ENCODE measurements at regions not wholly inside any gene's neighbourhood (a gene's known extent, or its start where the extent isn't known, plus 50 kb on each side); places are given as distances from the start of the nearest gene placed in this dataset.

- Mint-ChIP-seq H3K36me3 (ENCODE audit: unreplicated experiment) (no peaks in the 10 kb centered on the region), H3K4me3 (ENCODE audit: unreplicated experiment) (no peak overlapping the region), H3K27me3 (ENCODE audit: unreplicated experiment) (no peaks in the 10 kb centered on the region), H3K4me1 (ENCODE audit: unreplicated experiment) (peaks cover 10% of the 10 kb centered on the region), H3K27ac (ENCODE audit: unreplicated experiment) (no peak overlapping the region), H3K9me3 (ENCODE audit: unreplicated experiment) (no peaks in the 10 kb centered on the region)
- no peak for TF ChIP-seq CTCF (IDR thresholded peaks at IDR 0.05)
- DNase-seq (ENCODE audit: extremely low spot score, unreplicated experiment): no peak
Observed at GRCh38 chrX:69104756-69105434, 60.4 kb downstream of the PJA1 start.

- no peak for DNase-seq (ENCODE audit: extremely low spot score, unreplicated experiment)
- no peaks in the 10 kb centered on the region for H3K36me3 Mint-ChIP-seq (ENCODE audit: unreplicated experiment)
Observed at GRCh38 chrX:69103539-69103938, 61.7 kb downstream of the PJA1 start.

GRCh38 chrX:69102612-69103194, 62.5 kb downstream of the PJA1 start:
- H3K4me3 Mint-ChIP-seq (ENCODE audit: unreplicated experiment): no peak overlapping the region

More at GRCh38 chrX:69103539-69103938, 61.7 kb downstream of the PJA1 start:
- peaks cover 7% of the 10 kb centered on the region for H3K4me1 Mint-ChIP-seq (ENCODE audit: unreplicated experiment)
- no peak overlapping the region for H3K4me3 Mint-ChIP-seq (ENCODE audit: unreplicated experiment)
- TF ChIP-seq CTCF (IDR thresholded peaks at IDR 0.05): no peak
- no peaks in the 10 kb centered on the region for H3K27me3 Mint-ChIP-seq (ENCODE audit: unreplicated experiment)
- H3K27ac Mint-ChIP-seq (ENCODE audit: unreplicated experiment): no peak overlapping the region
- H3K9me3 Mint-ChIP-seq (ENCODE audit: unreplicated experiment): no peaks in the 10 kb centered on the region

GRCh38 chrX:69101683-69102251, 63.5 kb downstream of the PJA1 start:
- no peak for TF ChIP-seq CTCF (IDR thresholded peaks at IDR 0.05)
- DNase-seq (ENCODE audit: extremely low spot score, unreplicated experiment): no peak
- Mint-ChIP-seq H3K36me3 (ENCODE audit: unreplicated experiment) (no peaks in the 10 kb centered on the region), H3K4me1 (ENCODE audit: unreplicated experiment) (peaks cover 2% of the 10 kb centered on the region), H3K4me3 (ENCODE audit: unreplicated experiment) (no peak overlapping the region), H3K9me3 (ENCODE audit: unreplicated experiment) (no peaks in the 10 kb centered on the region), H3K27ac (ENCODE audit: unreplicated experiment) (no peak overlapping the region), H3K27me3 (ENCODE audit: unreplicated experiment) (no peaks in the 10 kb centered on the region)

More at GRCh38 chrX:69102612-69103194, 62.5 kb downstream of the PJA1 start:
- H3K9me3 Mint-ChIP-seq (ENCODE audit: unreplicated experiment): no peaks in the 10 kb centered on the region
- H3K36me3 Mint-ChIP-seq (ENCODE audit: unreplicated experiment): no peaks in the 10 kb centered on the region
- no peak for TF ChIP-seq CTCF (IDR thresholded peaks at IDR 0.05)
- H3K4me1 Mint-ChIP-seq (ENCODE audit: unreplicated experiment): peaks cover 5% of the 10 kb centered on the region
- no peak for DNase-seq (ENCODE audit: extremely low spot score, unreplicated experiment)
- no peak overlapping the region for H3K27ac Mint-ChIP-seq (ENCODE audit: unreplicated experiment)
- H3K27me3 Mint-ChIP-seq (ENCODE audit: unreplicated experiment): no peaks in the 10 kb centered on the region

- no peak overlapping the region for H3K4me3 Mint-ChIP-seq (ENCODE audit: unreplicated experiment)
- no peak for DNase-seq (ENCODE audit: extremely low spot score, unreplicated experiment)
- no peaks in the 10 kb centered on the region for H3K36me3 Mint-ChIP-seq (ENCODE audit: unreplicated experiment)
- no peak overlapping the region for H3K27ac Mint-ChIP-seq (ENCODE audit: unreplicated experiment)
- no peaks in the 10 kb centered on the region for H3K27me3 Mint-ChIP-seq (ENCODE audit: unreplicated experiment)
- H3K9me3 Mint-ChIP-seq (ENCODE audit: unreplicated experiment): no peaks in the 10 kb centered on the region
- peaks cover 2% of the 10 kb centered on the region for H3K4me1 Mint-ChIP-seq (ENCODE audit: unreplicated experiment)
- no peak for TF ChIP-seq CTCF (IDR thresholded peaks at IDR 0.05)
Observed at GRCh38 chrX:69100478-69100877, 64.8 kb downstream of the PJA1 start.
